Tibial nerve (tissue), 4 donors: ENCODE measurements at regions not wholly inside any gene's neighbourhood (a gene's known extent, or its start where the extent isn't known, plus 50 kb on each side); places are given as distances from the start of the nearest gene placed in this dataset.

Experiments
- CTCF ChIP-seq, 5 experiments: fragments of 200-600 bp in 3 of 5; fragments of 450-650 bp in 2 of 5; sonication (generic) in 3 of 5; IDR thresholded peaks; one replicate each; pipeline ENCODE4 v1.5.1; 2016 to 2019; ENCODE audit warnings: antibody characterized with exemption in 5 of 5, mild to moderate bottlenecking in 3 of 5, moderate library complexity in 2 of 5
- EP300 ChIP-seq, 2 donors: sonication (generic); formaldehyde crosslinking; IDR thresholded peaks; one replicate each; pipeline ENCODE4 v1.6.1; 2017; ENCODE audit warnings: antibody characterized with exemption in 2 of 2, mild to moderate bottlenecking in 1 of 2

GRCh38 chr15:39251413-39252133 is 329.3 kb upstream of the THBS1 start:
- TF ChIP-seq CTCF (IDR thresholded peaks at IDR 0.05) (no peak), EP300 (IDR thresholded peaks at IDR 0.05) (no peak)
